GM12891 (cell line): ENCODE measurements at regions not wholly inside any gene's neighbourhood (a gene's known extent, or its start where the extent isn't known, plus 50 kb on each side); places are given as distances from the start of the nearest gene placed in this dataset.
A peak's percentile ranks its signal among the peaks of the same experiment; 100 is the strongest.

Experiments
- DNase-seq: peaks from one replicate; pipeline ENCODE4 v3.0.0; 2011; ENCODE audit warnings: low spot score; ENCODE audit not compliant: insufficient read length
- FAIRE-seq: peaks from 2 replicates; lab custom pipeline; 2011; peaks lifted over from hg19 to GRCh38; lab: Jason Lieb, UNC
- PAX5 ChIP-seq: IDR thresholded peaks from 2 replicates; pipeline ENCODE4 v1.6.1; 2011; ENCODE audit warnings: low read length, moderate library complexity, mild to moderate bottlenecking; ENCODE audit not compliant: insufficient read depth, severe bottlenecking
- POLR2A ChIP-seq: IDR thresholded peaks from 2 replicates; pipeline ENCODE4 v1.6.1; 2011; ENCODE audit warnings: low read depth, low read length, control low read depth
- POLR2AphosphoS5 ChIP-seq: IDR thresholded peaks from 2 replicates; pipeline ENCODE4 v1.6.1; 2011; ENCODE audit warnings: low read depth, low read length, control low read depth
- POU2F2 ChIP-seq: IDR thresholded peaks from 2 replicates; pipeline ENCODE4 v1.6.1; 2011; ENCODE audit warnings: low read depth, mild to moderate bottlenecking, control low read depth, low read length, moderate library complexity
- SPI1 ChIP-seq: IDR thresholded peaks from 2 replicates; pipeline ENCODE4 v1.6.1; 2011; ENCODE audit warnings: low read depth, low read length, control low read depth
- TAF1 ChIP-seq: IDR thresholded peaks from 2 replicates; pipeline ENCODE4 v1.6.1; 2011; ENCODE audit warnings: low read depth, low read length, control low read depth

DNA sequence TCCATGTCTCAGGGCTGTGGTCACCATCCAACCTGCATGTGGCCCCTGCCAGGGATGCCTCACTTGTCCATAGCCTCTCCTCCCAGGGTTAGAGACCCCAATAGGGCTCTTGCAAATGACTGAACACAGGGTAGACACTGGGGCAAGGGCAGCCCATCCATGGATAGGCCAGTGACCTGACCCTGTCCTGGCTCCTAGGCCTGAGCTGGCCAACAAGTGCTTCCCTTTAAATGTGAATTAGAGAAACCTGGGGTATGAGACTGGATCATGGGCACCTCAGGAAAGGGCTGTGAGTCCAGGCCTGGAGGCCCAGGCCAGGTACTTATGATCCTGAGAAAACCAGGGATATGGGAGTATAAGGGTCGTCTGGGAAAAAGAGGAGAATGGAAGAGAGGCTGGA is 64.5 kb downstream of the COPS8 start:
- no peak for FAIRE-seq
- TF ChIP-seq TAF1 (no peak), POLR2A (no peak), PAX5 (no peak), SPI1 (no peak), POLR2AphosphoS5 (no peak), POU2F2 (no peak)
- no peak for DNase-seq

DNA sequence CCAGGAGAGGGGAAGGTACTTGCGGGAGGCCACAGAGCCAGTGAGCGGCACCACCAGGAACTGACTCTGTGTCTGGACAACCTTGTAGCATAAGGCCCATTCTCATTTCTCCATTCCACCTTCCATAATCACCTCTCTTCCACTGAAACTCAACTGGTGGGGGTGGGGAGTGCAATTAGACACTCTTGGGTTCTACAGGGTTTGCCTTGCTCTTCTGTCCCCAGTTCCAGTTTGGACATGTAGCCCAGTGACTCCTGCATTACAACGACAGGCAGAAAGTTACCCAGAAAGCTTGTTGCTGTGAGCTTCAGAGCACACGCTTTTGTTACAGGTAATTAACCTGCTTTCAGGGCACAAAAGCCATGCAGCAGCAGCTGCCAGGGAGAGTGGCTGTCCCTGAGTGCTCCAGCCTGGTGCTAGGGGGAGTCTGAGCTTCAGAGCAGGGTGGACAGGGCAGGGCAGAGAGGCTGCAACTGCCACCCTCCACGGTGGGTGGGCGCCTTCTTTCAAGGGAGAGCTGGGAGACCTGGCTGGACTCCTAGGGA is 65.2 kb downstream of the COPS8 start:
- DNase-seq (no peak), FAIRE-seq (no peak)
- TF ChIP-seq POLR2AphosphoS5 = no peak
- no peak for TF ChIP-seq PAX5
- TF ChIP-seq SPI1 = no peak
- TF ChIP-seq POU2F2 = no peak
- TF ChIP-seq POLR2A = no peak
- TF ChIP-seq TAF1 = no peak

DNA sequence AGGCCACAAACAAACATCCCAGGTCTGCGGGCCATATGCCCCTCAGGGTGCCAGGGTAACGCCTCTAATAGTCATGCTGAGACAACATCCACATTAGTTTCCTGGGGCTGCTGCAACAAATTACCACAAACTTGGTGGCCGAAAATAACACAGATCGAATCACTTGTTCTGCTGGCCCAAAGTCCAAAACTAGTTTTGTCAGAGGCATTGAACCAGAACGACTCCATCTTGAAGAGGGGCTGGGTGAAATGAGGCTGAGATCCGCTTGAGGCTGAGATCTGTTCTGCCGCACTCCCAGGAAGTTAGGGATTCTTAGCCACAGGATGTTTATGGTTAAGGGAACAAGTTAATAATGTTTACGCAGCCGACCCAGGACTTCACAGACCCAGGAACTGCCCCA is 66.7 kb downstream of the COPS8 start:
- no peak for TF ChIP-seq POLR2A
- TF ChIP-seq SPI1 = no peak
- TF ChIP-seq PAX5 = no peak
- no peak for TF ChIP-seq POU2F2
- TF ChIP-seq TAF1 = no peak
- TF ChIP-seq POLR2AphosphoS5 = no peak
- no peak for DNase-seq
- no peak for FAIRE-seq

DNA sequence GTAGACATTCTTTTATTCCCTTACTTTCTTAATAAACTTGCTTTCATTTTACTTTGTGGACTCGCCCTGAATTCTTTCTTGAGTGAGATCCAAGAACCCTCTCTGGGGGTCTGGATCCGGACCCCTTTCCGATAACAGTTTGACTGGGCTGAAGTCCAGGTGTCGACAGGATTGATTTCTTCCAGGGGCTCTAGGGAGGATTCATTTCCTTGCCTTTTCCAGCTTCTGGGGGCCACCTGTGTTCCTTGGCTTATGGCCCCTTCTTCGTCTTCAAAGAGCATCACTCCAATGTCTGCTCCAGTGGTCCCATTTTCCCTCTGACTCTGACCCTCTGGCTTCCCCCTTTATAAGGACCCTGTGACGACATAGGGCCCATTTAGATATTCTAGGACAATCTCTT is 67.5 kb downstream of the COPS8 start:
- no peak for DNase-seq
- no peak for FAIRE-seq
- TF ChIP-seq PAX5 = no peak
- no peak for TF ChIP-seq SPI1
- no peak for TF ChIP-seq POLR2A
- TF ChIP-seq TAF1 = no peak
- TF ChIP-seq POLR2AphosphoS5 = no peak

DNA sequence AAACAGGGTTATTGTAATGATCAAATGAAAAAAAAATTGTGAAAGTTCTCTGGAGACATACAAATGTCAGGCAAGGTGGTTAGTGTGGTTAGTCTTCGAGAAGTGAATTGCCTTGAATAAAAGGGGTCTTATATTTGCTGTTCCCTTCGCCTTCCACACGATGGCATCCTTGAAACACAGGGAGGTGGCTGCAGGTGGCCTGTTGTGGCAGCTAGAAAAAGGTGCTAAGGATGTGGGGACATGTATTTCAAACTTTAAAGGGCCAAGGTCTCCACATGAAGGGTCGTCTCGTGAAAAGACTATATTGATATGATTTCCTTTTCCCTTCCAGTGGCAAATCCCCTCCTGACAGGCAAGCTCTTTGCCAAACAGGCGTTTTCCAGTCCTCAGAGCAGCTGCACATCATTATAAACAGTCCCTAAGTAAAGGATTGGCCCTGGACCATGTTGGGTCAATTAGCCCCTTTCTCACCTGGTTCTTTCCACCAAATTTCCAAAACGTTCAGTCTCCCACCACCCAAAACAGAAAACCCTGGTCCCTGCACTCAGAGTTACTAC is 68.5 kb downstream of the COPS8 start:
- no peak for TF ChIP-seq POU2F2
- no peak for TF ChIP-seq TAF1
- no peak for TF ChIP-seq PAX5
- no peak for TF ChIP-seq POLR2A
- TF ChIP-seq SPI1 = no peak
- TF ChIP-seq POLR2AphosphoS5 = no peak
- FAIRE-seq = peak; percentile 80
- DNase-seq = peak; percentile 35

DNA sequence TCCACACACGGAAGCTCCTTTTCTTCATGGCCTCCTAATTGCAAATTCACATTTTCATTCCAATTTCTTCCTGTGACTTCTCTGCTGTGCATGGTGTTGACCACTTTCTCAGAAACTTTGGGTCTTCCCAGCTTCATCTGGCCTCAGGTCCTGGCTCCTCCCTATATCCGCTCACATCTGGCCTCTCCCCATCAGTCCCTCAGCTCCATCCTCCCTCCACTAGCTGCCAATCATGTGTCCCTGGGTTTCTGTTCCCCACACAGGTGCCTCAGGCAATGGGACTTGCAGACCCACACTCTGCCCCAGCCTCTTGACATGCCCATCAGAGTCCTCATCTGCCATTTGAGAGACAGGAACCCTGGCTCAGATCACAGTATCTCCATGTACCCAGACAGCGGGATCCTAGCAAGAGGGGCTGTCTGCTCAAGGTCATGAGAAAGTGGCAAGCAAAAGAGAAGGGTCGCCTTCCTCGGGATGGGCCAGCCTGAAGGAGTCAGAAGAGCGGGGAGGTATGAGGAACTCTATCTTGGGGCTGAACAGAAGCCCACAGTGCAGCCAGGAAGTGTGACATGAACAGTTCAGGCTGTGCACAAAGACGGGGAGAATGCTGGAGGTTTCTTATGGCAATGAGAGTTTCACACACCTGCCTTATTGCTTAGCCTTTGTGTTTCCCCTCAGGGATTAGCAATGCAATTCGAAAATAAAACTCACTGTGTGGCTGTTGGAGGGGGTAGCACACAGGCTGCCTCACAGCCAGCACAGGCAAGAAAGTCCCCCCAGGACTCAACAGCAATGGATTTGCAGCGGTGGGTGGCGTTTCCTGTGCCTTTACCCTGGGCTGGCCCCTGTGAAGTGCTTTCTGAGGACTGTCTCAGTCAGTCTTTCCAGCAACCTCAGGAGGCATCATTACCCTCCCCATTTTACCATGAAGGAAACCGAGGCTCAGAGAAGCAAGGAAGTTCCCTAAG is 69.5 kb downstream of the COPS8 start:
- DNase-seq (no peak), FAIRE-seq (no peak)
- TF ChIP-seq POLR2A (no peak), TAF1 (no peak), POLR2AphosphoS5 (no peak)

DNA sequence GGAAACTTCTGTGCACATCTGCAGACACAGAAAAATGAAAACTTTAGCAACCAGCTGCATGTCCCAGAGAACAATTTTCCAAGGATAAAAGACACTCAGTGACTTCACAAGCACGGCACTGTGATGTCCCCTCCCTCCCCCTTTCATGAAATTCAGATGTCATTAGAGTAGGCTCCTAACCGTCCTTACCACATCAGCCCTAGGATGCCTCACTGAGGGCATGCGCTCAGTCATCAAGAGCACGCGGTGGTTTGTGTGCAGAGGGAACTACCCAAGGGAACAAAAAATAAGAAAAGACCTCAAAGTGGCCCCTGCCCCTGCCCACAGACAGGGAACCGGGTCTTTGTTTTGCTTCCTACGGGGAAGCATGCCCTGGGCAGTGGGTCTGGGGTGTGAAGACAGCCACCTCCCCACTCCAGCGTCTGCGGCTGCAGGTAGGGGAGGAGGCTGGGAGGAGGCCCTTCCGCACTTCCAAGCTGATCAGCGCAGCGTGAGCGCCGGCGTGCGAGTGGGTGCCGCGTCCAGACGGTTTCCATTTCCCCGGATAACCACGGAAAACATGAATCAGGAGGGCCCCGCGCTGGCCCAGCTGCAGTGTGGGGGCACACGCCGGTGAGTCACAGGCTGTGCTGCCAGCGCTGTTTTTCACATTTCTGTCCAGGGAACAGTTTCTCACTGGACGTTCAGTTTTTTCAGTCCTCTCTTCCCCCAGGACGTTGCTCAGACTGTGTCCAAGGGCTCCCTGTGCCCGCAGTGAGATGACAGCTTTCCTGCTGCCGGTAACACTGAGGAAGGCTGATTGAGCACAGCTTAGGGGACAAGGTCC is 70.6 kb downstream of the COPS8 start:
- FAIRE-seq (no peak), DNase-seq (no peak)
- TF ChIP-seq POU2F2 (no peak), PAX5 (no peak), SPI1 (no peak), POLR2AphosphoS5 (no peak), POLR2A (no peak), TAF1 (no peak)

DNA sequence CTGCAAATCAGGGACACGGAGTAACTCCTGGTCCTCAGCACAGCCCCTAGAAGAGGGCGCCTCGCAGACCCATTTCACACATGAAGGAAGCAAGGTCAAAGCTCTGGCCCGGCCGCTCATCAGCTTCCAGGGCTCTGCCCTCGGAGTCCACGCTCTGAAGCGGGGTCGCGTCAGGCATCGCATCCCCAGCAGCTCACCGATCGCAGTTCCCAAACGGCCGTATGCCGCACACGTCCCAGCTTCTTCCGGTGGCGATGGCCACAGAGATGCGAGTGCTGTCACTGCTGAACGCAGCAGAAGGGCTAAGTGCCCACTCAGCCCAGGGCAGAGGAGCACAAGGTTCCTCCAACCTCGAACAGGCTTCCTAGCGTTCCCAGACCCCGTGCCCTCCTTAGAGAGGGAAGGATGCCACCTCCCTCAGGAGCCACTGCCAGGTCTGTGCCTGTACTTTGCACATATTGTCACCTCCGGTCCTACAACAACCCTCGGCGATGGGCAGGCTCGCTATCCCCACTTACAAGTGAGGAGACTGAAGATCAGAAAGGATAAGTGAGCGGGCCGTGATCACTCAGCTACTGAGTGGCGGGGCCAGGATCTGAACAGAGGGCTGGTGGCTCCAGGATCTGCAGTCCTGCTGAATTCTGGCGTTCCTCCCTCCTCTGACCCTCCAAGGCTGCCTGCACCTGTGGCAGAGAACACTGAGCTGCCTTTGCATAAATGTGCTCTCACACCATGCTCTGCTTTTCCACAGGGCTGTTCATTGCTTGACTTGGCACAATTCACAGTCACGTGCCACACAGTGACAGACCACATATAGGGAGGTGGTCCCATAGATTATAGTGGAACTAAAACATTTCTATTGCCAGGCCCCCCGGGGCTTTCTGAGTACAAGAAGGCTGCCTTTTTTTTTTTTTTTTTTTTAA is 71.4 kb downstream of the COPS8 start:
- TF ChIP-seq PAX5 = no peak
- no peak for TF ChIP-seq POU2F2
- no peak for TF ChIP-seq TAF1
- TF ChIP-seq SPI1 = no peak
- no peak for TF ChIP-seq POLR2A
- no peak for TF ChIP-seq POLR2AphosphoS5
- FAIRE-seq (no peak), DNase-seq (no peak)
